HEK293T (cell line): ENCODE measurements at regions not wholly inside any gene's neighbourhood (a gene's known extent, or its start where the extent isn't known, plus 50 kb on each side); places are given as distances from the start of the nearest gene placed in this dataset.

Experiments
- BHLHE40 ChIP-seq: fragments of 450-650 bp; IDR thresholded peaks from 2 replicates; pipeline ENCODE4 v1.6.1; 2016; ENCODE audit warnings: mild to moderate bottlenecking, moderate library complexity, borderline replicate concordance
- FOXA1 ChIP-seq: fragments of 450-650 bp; IDR thresholded peaks from 2 replicates; pipeline ENCODE4 v1.6.1; 2016; ENCODE audit warnings: mild to moderate bottlenecking
- FOXK2 ChIP-seq: fragments of 450-650 bp; IDR thresholded peaks from 2 replicates; pipeline ENCODE4 v1.6.1; 2016; ENCODE audit warnings: mild to moderate bottlenecking
- HDGF ChIP-seq: fragments of 450-650 bp; IDR thresholded peaks from 2 replicates; pipeline ENCODE4 v1.6.1; 2017; ENCODE audit warnings: antibody characterized with exemption, borderline replicate concordance
- LEF1 ChIP-seq: fragments of 450-650 bp; IDR thresholded peaks from 2 replicates; pipeline ENCODE4 v1.6.1; 2017; ENCODE audit warnings: mild to moderate bottlenecking, borderline replicate concordance
- SP1 ChIP-seq: fragments of 450-650 bp; IDR thresholded peaks from 2 replicates; pipeline ENCODE4 v1.6.1; 2017
- TARDBP ChIP-seq: fragments of 450-650 bp; IDR thresholded peaks from 2 replicates; pipeline ENCODE4 v1.6.1; 2016
- ZNF384 ChIP-seq: fragments of 450-650 bp; IDR thresholded peaks from 2 replicates; pipeline ENCODE4 v1.6.1; 2016

- TF ChIP-seq BHLHE40 (no peak), LEF1 (no peak), HDGF (no peak), FOXK2 (no peak), SP1 (no peak), TARDBP (no peak), ZNF384 (no peak), FOXA1 (no peak)
Observed at GRCh38 chr13:34107806-34108205, 289.9 kb downstream of the RFC3 start.
